ENCODE measurements at regions not wholly inside any gene's neighbourhood (a gene's known extent, or its start where the extent isn't known, plus 50 kb on each side); places are given as distances from the start of the nearest gene placed in this dataset.

DNA sequence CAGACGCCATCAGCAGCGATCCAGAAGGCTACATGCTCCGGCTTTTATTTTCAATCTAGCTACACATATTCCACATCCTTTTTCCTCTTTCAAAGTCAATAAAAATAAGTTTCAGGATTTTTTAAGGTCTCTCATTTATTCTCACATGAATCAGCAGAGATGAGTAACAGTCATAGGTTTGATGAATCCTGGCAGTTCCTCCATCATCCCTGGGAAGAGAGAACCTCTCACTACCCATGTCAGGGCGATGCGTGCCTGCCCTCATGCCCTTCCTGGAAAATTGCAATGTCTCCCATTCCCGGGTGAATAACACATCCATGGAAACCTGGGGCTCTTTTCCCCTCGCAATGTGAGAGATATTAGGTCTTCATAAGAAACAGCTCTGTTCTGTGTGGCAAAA lies 301.1 kb upstream of the SMIM21 start:
- no peak for TF ChIP-seq TCF12 (IDR thresholded peaks at IDR 0.05; ENCODE audit: low read depth)
- no peak for TF ChIP-seq EGR1 (IDR thresholded peaks at IDR 0.05)
- TF ChIP-seq TEAD4 (IDR thresholded peaks at IDR 0.05) = no peak

DNA sequence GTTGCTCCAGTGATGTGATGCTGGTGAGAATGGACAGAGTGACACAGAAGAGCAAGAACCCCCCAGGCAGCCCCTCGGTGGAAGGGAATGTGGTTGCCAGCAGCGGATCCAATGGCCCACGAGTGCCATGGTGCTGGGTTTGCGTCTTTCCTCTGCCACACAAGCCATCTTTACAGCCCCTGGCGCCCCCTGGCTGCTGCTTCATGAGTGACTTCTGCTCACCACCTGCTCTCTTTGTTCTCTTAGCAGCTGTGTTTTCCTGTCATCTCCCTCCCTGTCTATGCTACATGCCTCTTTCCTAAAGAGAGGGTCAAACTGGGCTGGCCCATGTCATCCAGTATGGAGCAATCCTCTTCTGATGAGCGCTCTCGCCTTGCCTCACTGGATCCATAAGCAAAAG lies 300.0 kb upstream of the SMIM21 start:
- TF ChIP-seq, protein P1, sequence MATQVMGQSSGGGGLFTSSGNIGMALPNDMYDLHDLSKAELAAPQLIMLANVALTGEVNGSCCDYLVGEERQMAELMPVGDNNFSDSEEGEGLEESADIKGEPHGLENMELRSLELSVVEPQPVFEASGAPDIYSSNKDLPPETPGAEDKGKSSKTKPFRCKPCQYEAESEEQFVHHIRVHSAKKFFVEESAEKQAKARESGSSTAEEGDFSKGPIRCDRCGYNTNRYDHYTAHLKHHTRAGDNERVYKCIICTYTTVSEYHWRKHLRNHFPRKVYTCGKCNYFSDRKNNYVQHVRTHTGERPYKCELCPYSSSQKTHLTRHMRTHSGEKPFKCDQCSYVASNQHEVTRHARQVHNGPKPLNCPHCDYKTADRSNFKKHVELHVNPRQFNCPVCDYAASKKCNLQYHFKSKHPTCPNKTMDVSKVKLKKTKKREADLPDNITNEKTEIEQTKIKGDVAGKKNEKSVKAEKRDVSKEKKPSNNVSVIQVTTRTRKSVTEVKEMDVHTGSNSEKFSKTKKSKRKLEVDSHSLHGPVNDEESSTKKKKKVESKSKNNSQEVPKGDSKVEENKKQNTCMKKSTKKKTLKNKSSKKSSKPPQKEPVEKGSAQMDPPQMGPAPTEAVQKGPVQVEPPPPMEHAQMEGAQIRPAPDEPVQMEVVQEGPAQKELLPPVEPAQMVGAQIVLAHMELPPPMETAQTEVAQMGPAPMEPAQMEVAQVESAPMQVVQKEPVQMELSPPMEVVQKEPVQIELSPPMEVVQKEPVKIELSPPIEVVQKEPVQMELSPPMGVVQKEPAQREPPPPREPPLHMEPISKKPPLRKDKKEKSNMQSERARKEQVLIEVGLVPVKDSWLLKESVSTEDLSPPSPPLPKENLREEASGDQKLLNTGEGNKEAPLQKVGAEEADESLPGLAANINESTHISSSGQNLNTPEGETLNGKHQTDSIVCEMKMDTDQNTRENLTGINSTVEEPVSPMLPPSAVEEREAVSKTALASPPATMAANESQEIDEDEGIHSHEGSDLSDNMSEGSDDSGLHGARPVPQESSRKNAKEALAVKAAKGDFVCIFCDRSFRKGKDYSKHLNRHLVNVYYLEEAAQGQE (IDR thresholded peaks at IDR 0.05; ENCODE audit: low read depth) = no peak
- TF ChIP-seq RAD21 (IDR thresholded peaks at IDR 0.05; ENCODE audit: low read depth) = peak; percentile 63

DNA sequence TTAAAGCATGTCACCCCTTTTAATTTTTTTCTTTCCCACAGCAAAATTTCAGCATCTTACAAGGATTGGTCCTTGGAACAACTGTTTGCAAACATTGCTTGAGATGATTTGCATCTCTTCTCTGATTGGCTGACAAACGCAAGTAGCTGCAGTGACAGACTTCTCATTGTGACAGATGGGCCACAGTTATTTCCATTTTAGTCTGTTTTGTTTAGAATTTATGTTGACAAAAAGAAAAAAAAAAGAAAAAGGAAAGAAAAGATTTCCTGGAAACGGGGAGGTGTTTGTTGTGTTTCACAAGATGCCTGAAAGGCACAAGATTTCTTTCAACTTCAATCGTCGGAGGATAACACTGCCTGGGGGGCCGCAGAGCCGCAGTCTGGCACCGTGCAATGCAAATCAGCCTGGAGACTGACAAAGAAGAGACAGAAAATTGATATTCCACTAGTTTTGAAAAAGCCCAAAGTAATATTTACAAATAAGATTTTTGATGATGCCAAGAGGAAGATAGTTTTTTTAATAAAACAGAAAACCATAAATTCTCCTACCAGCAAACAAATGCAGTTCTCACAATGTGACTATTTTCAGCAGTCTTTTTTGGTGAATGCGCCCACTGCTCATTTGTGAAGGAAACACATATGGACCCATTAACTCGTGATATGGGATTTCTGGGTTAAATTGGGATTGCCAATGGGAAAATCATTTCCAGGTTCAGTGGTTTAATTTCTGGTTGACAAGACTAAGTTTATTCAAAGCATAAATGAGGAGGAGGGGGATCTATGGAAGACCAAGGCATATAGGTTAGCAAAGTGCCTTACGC lies 296.2 kb upstream of the SMIM21 start:
- TF ChIP-seq TCF12 (IDR thresholded peaks at IDR 0.05; ENCODE audit: low read depth) = no peak

DNA sequence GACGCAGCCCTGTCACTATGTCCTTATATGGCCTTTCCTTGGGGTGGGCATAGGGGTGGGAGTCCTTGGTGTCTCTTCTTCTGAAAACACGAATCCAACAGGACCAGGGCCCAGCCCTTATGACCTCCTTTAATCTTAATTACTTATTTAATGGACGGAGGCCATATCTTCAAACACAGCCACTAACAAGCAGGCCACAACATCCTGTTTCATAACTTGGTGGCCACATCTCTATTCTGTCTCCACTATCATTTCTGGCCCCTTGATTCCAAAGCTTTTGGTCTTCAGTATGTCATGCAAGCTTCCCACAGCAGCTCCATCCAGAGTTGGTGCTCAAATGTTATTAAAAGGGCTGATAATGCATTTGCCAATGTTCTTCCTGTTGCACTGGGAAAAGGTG lies 287.3 kb upstream of the SMIM21 start:
- TF ChIP-seq EP300 (IDR thresholded peaks at IDR 0.05; ENCODE audit: borderline replicate concordance) (no peak), FOXM1 (IDR thresholded peaks at IDR 0.05; ENCODE audit: borderline replicate concordance, low read depth) (no peak), TEAD4 (IDR thresholded peaks at IDR 0.05) (no peak), ZBTB7A (IDR thresholded peaks at IDR 0.05; ENCODE audit: low read depth) (no peak), YY1 (IDR thresholded peaks at IDR 0.05; ENCODE audit: low read depth) (no peak), TCF12 (IDR thresholded peaks at IDR 0.05; ENCODE audit: low read depth) (no peak), RAD21 (IDR thresholded peaks at IDR 0.05; ENCODE audit: low read depth) (no peak), EGR1 (IDR thresholded peaks at IDR 0.05) (no peak), NFIC (IDR thresholded peaks at IDR 0.05) (no peak), TAF1 (IDR thresholded peaks at IDR 0.05; ENCODE audit: low read depth) (no peak), CREB1 (IDR thresholded peaks at IDR 0.05; ENCODE audit: low read depth) (no peak), CEBPB (IDR thresholded peaks at IDR 0.05) (no peak)
- TF ChIP-seq, protein P1 (IDR thresholded peaks at IDR 0.05; ENCODE audit: low read depth) = no peak
- TF ChIP-seq, protein P2, sequence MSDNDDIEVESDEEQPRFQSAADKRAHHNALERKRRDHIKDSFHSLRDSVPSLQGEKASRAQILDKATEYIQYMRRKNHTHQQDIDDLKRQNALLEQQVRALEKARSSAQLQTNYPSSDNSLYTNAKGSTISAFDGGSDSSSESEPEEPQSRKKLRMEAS (IDR thresholded peaks at IDR 0.05) = no peak
- TF ChIP-seq, protein P3, sequence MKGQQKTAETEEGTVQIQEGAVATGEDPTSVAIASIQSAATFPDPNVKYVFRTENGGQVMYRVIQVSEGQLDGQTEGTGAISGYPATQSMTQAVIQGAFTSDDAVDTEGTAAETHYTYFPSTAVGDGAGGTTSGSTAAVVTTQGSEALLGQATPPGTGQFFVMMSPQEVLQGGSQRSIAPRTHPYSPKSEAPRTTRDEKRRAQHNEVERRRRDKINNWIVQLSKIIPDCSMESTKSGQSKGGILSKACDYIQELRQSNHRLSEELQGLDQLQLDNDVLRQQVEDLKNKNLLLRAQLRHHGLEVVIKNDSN (IDR thresholded peaks at IDR 0.05) = no peak

DNA sequence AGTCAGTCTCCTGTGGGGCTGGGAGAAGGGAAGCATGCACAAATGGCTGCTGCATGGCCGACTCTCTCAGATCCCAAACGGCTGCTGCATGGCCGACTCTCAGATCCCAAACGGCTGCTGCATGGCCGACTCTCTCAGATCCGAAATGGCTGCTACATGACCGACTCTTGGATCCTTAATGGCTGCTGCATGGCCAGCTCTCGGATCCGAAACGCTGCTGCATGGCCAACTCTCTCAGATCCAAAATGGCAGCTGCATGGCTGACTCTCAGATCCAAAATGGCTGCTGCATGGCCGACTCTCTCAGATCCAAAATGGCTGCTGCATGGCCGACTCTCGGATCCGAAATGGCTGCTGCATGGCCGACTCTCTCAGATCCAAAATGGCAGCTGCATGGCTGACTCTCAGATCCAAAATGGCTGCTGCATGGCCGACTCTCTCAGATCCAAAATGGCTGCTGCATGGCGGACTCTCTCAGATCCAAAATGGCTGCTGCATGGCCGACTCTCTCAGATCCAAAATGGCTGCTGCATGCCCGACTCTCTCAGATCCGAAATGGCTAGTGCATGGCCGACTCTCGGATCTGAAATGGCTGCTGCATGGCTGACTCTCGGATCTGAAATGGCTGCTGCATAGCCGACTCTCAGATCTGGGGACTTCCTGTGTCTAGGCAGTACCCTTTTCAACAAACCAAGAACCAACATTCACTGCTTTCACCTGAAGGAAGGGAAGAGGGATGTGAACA lies 284.8 kb upstream of the SMIM21 start:
- TF ChIP-seq TEAD4 (IDR thresholded peaks at IDR 0.05) = 0 out of 2 replicates have a peak, but pooled peaks have one; percentile 5
- TF ChIP-seq YY1 (IDR thresholded peaks at IDR 0.05; ENCODE audit: low read depth) = peak; percentile 82

DNA sequence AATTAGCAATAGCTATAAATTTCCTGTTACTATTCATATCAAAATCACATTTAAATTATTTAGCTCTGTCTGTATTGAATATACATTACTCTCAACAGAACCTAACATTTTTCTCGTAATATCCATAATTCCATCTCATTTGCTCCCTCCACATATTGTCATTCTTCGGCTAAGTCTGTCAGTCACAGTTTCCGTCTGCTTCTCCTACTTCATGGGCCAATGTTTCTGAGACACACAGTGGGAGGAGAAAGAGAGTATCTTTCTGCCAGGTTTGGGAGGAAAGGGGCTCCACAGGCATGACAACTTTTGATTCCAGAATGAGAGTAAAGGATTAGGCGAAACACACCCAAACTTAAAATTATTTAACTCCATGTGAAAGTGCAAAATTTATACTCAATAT lies 273.1 kb upstream of the SMIM21 start:
- no peak for TF ChIP-seq CREB1 (IDR thresholded peaks at IDR 0.05; ENCODE audit: low read depth)
- TF ChIP-seq, protein P1 (IDR thresholded peaks at IDR 0.05; ENCODE audit: low read depth) = no peak
- no peak for TF ChIP-seq ZBTB7A (IDR thresholded peaks at IDR 0.05; ENCODE audit: low read depth)
- no peak for TF ChIP-seq NFIC (IDR thresholded peaks at IDR 0.05)
- TF ChIP-seq YY1 (IDR thresholded peaks at IDR 0.05; ENCODE audit: low read depth) = no peak
- TF ChIP-seq EP300 (IDR thresholded peaks at IDR 0.05; ENCODE audit: borderline replicate concordance) = no peak
- no peak for TF ChIP-seq FOXM1 (IDR thresholded peaks at IDR 0.05; ENCODE audit: borderline replicate concordance, low read depth)
- TF ChIP-seq RAD21 (IDR thresholded peaks at IDR 0.05; ENCODE audit: low read depth) = no peak
- no peak for TF ChIP-seq TCF12 (IDR thresholded peaks at IDR 0.05; ENCODE audit: low read depth)
- TF ChIP-seq, protein P3 (IDR thresholded peaks at IDR 0.05) = no peak
- no peak for TF ChIP-seq CEBPB (IDR thresholded peaks at IDR 0.05)
- no peak for TF ChIP-seq TAF1 (IDR thresholded peaks at IDR 0.05; ENCODE audit: low read depth)
- TF ChIP-seq, protein P2 (IDR thresholded peaks at IDR 0.05) = no peak
- TF ChIP-seq EGR1 (IDR thresholded peaks at IDR 0.05) = no peak
- no peak for TF ChIP-seq TEAD4 (IDR thresholded peaks at IDR 0.05)

Data from Ishikawa (cell line).